GM18498 (cell line): ENCODE measurements at regions not wholly inside any gene's neighbourhood (a gene's known extent, or its start where the extent isn't known, plus 50 kb on each side); places are given as distances from the start of the nearest gene placed in this dataset.
"Not testable (repeated sequence)": the region's sequence is repeated elsewhere in the genome, so short reads cannot be mapped to it uniquely, and the experiment has no call there.

Experiments used
- ATAC-seq: cut with Tn5 transposase; IDR thresholded peaks from one replicate; pipeline ENCODE4 v1.9.1; 2021; ENCODE audit warnings: mild to moderate bottlenecking, moderate library complexity; ENCODE audit not compliant: unreplicated experiment

- ATAC-seq: no peak
These were observed 792.5 kb downstream of the DIAPH3 start for GRCh38 chr13:59371229-59371628.

DNA sequence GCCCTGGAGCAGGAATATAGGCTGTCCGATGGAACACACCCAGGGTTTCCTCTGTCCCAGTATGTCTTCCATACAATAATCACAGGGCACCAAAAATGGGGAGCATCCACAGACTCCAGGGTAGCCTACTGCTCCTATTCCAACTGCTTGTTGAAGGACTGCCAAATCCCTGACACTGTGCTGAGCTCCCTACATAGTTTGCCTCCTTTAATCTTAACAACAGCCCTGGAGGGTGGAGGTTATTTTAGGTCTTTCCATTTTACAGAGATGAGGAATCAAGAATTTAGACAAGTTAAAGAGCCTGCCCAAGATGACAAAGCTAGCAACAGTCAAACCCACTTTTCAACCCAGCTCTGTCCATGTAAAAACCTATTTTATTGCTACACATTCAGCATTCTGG, 790.4 kb downstream of the DIAPH3 start:
- ATAC-seq: no peak

GRCh38 chr13:59374691-59375090, 789.0 kb downstream of the DIAPH3 start:
- ATAC-seq: no peak

DNA sequence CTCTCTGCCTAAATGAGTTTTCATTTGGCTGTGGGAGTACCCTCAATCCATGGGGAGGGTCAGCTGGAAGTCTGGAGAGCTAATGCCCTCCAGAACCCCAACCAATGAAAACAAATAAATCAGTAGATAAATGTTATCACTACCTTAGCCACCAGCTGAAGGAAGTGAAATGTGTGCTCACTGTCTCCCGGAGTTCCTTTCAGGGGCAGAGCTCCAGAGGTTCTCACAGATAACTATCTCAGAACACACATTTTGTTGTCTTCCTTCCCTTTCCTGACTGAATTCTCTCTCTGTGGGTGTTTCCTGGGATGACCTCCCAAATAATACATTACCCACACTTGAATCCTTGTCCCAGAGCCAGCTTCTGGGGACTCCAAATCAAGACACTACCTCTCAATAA, 779.6 kb downstream of the DIAPH3 start:
- ATAC-seq: no peak

- ATAC-seq: peak; percentile 100
These were observed 772.0 kb downstream of the DIAPH3 start for GRCh38 chr13:59391696-59392095.

GRCh38 chr13:59392328-59392727, 771.4 kb downstream of the DIAPH3 start:
- ATAC-seq: no peak

- ATAC-seq: no peak
These were observed 769.2 kb downstream of the DIAPH3 start for GRCh38 chr13:59394496-59394895.

DNA sequence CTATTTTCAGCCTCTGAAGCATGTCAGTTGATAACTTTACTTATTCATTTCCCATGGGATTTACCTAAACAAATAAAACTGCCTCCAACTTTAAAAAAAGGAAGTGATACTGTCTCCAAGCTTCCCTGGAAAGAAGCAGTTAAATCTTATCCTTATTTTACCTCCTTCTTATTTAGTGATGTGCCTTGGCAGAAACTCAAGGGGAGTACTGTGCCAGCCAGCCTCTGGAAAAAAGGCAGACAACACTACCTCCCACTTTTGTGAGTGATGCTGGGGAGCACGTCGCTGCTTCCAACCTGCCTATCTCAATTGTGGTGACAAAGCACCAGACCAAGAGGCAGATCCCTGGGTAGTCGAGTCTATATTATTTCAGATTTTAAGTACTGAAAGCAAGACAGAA, 765.6 kb downstream of the DIAPH3 start:
- ATAC-seq: no peak

DNA sequence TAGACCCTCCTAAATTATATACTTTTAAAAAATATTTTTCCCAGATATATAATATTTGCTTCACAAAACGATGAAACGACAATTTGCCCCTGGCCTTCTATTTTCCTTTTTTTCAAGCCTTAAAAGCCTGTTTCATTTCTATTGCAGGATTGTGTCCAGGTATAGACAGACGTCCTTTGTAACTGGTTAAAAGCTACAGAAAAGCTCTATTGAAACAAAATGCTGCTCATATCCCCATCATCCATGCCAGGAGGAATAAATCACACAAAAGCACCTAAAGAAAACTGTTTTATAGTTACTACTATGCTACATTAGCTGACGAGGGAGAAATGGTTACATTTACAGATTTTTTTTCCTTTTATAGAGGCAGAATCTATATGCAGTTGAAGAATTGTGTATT, 765.1 kb downstream of the DIAPH3 start:
- no peak for ATAC-seq

GRCh38 chr13:59399513-59399912, 764.2 kb downstream of the DIAPH3 start:
- no peak for ATAC-seq

DNA sequence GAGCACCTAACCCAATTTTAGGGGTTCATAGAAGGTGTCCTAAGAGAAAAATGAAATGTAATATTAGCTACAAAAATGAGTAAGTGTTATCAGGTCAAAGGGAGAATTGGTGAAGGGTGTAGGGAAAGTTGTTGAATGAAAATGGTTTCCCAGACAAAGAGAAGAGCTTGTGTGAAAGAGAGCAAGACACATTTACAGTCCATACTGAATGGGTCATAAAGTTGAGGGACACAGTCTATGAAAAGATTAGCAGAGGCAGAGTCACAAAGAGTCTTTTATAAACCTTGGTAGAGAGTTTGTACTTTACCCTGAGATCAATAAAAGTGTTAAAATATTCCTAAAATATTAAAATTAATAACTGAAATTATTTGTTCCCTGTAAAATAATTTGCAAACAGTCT, 759.4 kb downstream of the DIAPH3 start:
- ATAC-seq: no peak

- not testable (repeated sequence) for ATAC-seq
These were observed 756.5 kb downstream of the DIAPH3 start for GRCh38 chr13:59407251-59407650.

DNA sequence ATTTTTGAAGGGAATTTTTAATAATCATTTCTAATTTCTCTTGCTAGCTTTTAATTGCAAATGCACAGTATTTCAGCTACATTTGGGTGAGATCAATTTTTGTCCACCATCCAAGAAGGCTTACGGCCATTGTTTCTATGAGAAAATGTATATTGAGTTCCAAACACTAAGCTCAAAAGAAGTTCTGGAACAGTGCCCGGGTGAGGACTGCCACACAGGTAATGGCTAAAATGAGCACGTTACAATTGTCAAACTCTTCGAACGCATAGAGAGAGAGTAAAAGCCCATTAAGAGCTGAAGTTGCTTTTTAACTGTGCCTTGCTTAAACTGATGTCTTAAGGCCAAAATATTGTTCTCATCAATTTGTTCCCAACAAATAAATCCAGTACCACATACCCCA, 755.0 kb downstream of the DIAPH3 start:
- ATAC-seq: no peak

DNA sequence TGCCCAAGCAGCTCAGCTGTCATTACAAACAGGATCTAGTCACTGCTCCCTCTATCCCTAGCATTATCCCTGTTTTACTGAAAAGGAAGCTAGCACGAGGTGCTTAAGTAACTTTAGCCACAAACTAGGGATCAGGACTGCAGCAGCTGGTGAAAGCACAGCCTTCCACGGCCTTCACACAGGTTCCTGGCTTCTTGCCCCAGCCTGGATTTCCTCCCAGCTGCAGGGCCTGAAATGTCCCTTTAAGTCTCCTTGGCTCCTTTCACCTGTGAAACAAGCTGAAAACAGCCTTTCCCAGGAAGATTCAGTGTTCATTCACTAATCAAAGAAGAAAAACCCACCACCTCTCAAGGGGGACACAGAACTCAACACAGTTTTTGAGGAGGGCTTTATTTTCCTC, 754.5 kb downstream of the DIAPH3 start:
- ATAC-seq: no peak

- no peak for ATAC-seq
These were observed 754.0 kb downstream of the DIAPH3 start for GRCh38 chr13:59409634-59410200.

DNA sequence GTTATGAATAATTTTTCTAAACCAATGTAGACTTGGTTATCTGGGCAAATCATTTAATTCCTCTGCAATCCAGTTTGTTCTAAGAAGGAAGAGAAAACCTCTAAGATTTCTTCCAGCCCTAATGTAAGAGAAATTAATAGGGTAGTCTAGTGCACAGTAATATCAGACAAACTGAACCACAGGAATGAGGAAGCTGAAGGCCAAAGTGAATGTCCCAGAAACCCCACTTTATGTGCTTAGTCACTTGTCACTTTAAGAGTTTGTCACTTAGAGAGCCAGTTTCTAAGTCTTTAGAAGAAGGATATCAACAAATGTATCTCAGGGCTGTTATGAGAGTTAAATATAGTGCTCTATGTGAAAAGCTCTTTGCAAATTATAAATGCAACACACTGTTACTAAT, 750.6 kb downstream of the DIAPH3 start:
- ATAC-seq: no peak

DNA sequence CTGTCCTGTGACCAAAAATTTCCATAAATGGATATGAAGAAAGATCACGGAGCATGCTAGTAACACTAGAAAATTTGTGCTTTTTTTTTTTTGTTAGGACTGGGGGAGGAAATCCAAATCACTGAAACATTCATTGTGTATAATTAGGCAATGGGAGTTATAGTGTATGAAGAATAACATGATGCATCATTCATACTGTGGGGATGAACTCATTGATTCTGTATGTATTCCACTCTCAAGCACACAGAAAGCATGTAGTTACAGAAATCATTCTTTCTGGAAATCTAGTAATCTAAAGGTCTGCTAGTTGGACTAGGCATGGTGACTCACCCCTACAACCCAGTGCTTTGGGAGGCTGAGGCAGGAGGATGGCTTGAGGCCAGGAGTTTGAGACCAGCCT, 749.7 kb downstream of the DIAPH3 start:
- no peak for ATAC-seq

DNA sequence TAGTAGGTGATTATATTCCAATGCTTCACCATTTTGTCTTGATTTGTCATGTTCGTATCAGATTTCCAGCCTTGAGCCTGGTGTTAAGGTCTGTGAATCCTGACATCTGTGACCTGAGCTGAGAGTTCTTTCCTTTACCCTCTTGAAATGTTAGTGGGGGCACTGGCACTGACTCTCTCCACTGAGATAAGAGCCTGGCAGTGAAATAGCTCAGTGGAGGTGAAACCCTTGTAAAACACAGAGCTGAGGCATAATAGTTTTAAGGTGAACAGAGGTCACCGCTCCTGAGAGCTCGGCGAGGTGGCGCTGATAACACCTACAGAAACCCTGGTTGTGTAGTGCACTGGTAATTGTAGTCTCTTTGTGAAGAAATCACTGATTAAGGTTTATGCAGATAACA, 748.2 kb downstream of the DIAPH3 start:
- ATAC-seq: no peak

GRCh38 chr13:59416561-59416960, 747.2 kb downstream of the DIAPH3 start:
- no peak for ATAC-seq

DNA sequence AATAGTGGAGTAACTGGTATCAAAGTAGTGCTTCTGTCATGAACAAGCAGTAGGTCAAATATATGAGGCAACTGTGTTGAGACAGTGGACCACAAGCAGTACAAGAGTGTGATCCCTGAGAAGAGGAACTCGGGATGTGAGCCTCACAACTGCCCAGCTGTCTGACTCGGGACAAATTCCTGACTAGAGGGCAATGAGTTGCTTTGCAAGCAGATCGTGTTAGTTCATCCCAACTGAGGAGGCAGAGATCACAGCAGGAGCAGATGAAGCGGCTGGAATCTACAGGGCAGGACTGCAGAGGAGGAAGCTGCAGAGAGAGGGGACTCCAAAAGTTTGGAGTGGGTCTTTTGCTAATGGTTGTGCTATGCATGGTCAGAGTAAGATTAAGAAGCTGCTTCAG, 741.1 kb downstream of the DIAPH3 start:
- no peak for ATAC-seq

DNA sequence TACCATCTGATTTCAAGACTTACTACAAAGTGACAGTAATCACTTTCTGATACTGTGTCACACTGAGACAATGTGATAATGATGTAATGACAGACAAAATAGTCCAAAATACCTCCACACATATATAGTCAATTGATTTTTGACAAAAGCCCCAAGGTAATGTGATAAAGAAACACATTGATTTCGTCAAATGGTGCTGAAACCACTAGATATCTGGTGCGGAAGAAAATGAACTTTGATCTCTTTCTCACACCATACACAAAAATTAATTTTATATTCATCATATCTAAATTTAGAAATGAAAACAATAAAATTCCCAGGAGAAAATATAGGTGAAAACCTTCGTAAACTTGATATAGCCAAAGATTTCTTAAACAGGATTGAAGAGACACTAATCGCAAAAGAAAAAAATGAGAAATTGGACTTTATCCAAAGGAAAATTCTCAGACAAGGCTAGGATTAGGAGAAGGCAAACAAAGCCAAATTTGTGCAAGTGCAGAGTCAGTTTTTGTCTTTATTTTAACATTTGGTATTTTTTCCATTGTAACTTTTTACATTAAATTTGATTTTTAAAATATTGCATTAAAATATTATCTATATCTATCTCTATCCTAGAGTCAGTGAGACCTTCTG, 739.9 kb downstream of the DIAPH3 start:
- no peak for ATAC-seq

GRCh38 chr13:59424661-59425060, 739.1 kb downstream of the DIAPH3 start:
- ATAC-seq: no peak

DNA sequence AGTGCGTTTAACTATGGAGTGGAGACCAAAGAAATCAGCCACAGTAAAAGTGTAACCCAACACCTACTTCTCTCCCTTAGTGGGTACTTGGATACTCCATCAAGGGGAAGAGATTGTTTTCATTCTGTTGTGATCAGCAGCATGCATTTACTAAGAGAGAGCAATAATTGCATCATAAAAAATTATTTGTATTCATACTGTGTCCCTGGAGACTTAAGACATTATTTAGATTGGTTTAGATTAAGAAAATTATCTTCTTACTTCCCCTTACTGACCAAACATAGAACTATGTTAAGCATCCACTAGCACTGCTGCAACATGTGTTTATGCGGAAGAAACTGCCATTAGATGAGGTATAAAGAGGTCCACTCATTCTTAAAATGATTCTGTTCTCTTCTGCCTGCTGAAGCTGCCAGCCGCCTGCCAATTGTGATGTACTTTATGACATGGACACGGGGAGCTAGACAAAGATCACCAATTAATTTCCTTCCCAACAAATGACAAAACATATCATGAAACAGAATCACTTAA, 738.5 kb downstream of the DIAPH3 start:
- ATAC-seq: no peak
